HepG2 (cell line): ENCODE measurements at regions not wholly inside any gene's neighbourhood (a gene's known extent, or its start where the extent isn't known, plus 50 kb on each side); places are given as distances from the start of the nearest gene placed in this dataset.

Experiments
- ATAC-seq: fragments of 200-7000 bp; cut with Tn5 transposase; 3 replicates; pipeline ENCODE4 v1.9.1; 2020; ENCODE audit warnings: mild to moderate bottlenecking, moderate library complexity
- BruUV-seq: library from RNA; stranded (reverse); fragments of 400-500 nt; replicated peaks from 2 replicates; lab custom pipeline; 2021; lab: Mats Ljungman, UMichigan
- CTCF ChIA-PET: fragments of 300-600 bp; formaldehyde crosslinking; extraction: SDS; loops from one replicate; lab custom pipeline; 2021; ENCODE audit warnings: low total read pairs, inconsistent platforms, low intra/inter-chr PET ratio; lab: Yijun Ruan, JAX
- POLR2A ChIA-PET: fragments of 350-600 bp; sonication (Branson Sonifier 250); formaldehyde crosslinking; loops from one replicate; lab custom pipeline; 2020; ENCODE audit warnings: antibody characterized with exemption, inconsistent platforms; lab: Yijun Ruan, JAX
- DNase-seq: peaks from one replicate; pipeline ENCODE4 v3.0.0-alpha.2; 2015; ENCODE audit warnings: low spot score
- FAIRE-seq: peaks from 3 replicates; lab custom pipeline; 2011; peaks lifted over from hg19 to GRCh38; lab: Jason Lieb, UNC
- H2AFZ ChIP-seq: one replicate; pipeline ENCODE4 v1.6.1; 2011; ENCODE audit warnings: low read length, inconsistent platforms
- H3K27ac ChIP-seq: fragments of 300-600 bp; 3 replicates; pipeline ENCODE4 v1.8.0; 2011; ENCODE audit warnings: mixed run types, mild to moderate bottlenecking, mixed read lengths, low read length, inconsistent platforms; ENCODE audit not compliant: insufficient read depth; ENCODE audit errors: extremely low read length
- H3K27me3 ChIP-seq, 2 experiments: fragments of 200-600 bp in 1 of 2; 2 replicates in 1 of 2; 3 replicates in 1 of 2; pipeline versions ENCODE4 v1.6.0 to v1.8.0; 2011; ENCODE audit warnings: low read length in 2 of 2, mild to moderate bottlenecking in 2 of 2, moderate library complexity in 2 of 2, inconsistent platforms in 1 of 2; ENCODE audit not compliant: insufficient read depth in 2 of 2, control insufficient read depth in 1 of 2
- H3K36me3 ChIP-seq, 2 experiments: fragments of 200-600 bp in 1 of 2; replicated peaks in 1 of 2; 2 replicates in 1 of 2; 3 replicates in 1 of 2; pipeline versions ENCODE4 v1.5.1 to v1.8.0; 2011; ENCODE audit warnings: low read length in 2 of 2, inconsistent platforms in 1 of 2; ENCODE audit not compliant: insufficient read depth in 2 of 2, control insufficient read depth in 1 of 2
- H3K4me1 ChIP-seq: 2 replicates; pipeline ENCODE4 v1.5.1; 2012; ENCODE audit warnings: low read length, inconsistent platforms; ENCODE audit not compliant: insufficient read depth
- H3K4me2 ChIP-seq: 2 replicates; pipeline ENCODE4 v1.6.0; 2011; ENCODE audit warnings: low read depth, low read length, inconsistent platforms
- H3K4me3 ChIP-seq, 3 experiments: fragments of 200-600 bp in 1 of 3; sonication (generic), shearing (Covaris generic) in 1 of 3; replicated peaks in 1 of 3; 2 replicates each; pipeline ENCODE4 v1.5.1; 2011 to 2016; ENCODE audit warnings: low read length in 3 of 3, inconsistent platforms in 2 of 3, low read depth in 2 of 3, mild to moderate bottlenecking in 2 of 3, control low read depth in 1 of 3, mixed read lengths in 1 of 3; ENCODE audit not compliant: insufficient read depth in 1 of 3
- H3K79me2 ChIP-seq: one replicate; pipeline ENCODE4 v1.6.1; 2011; ENCODE audit warnings: low read length, inconsistent platforms; ENCODE audit not compliant: insufficient read depth
- H3K9ac ChIP-seq: 2 replicates; pipeline ENCODE4 v1.6.0; 2011; ENCODE audit warnings: mild to moderate bottlenecking, low read depth, low read length, inconsistent platforms; ENCODE audit not compliant: insufficient read depth
- H3K9me3 ChIP-seq: 2 replicates; pipeline ENCODE4 v1.5.1; 2012; ENCODE audit warnings: mild to moderate bottlenecking, low read length
- H4K20me1 ChIP-seq: 2 replicates; pipeline ENCODE4 v1.6.0; 2011; ENCODE audit warnings: inconsistent platforms, mild to moderate bottlenecking, low read length, moderate library complexity; ENCODE audit not compliant: insufficient read depth
- BCL6 ChIP-seq: IDR thresholded peaks from 2 replicates; pipeline ENCODE4 v1.6.1; 2016; ENCODE audit warnings: missing genetic modification reagents, missing compliant biosample characterization
- IKZF5 ChIP-seq: IDR thresholded peaks from 2 replicates; pipeline ENCODE4 v1.6.1; 2018; ENCODE audit warnings: missing genetic modification reagents, mild to moderate bottlenecking, missing compliant biosample characterization
- SP4 ChIP-seq: sonication (generic); formaldehyde crosslinking; IDR thresholded peaks from 2 replicates; pipeline ENCODE4 v1.8.1; 2023; ENCODE audit warnings: mild to moderate bottlenecking, missing genetic modification reagents
- THAP7 ChIP-seq: sonication (generic); formaldehyde crosslinking; IDR thresholded peaks from 2 replicates; pipeline ENCODE4 v1.8.1; 2023; ENCODE audit warnings: mild to moderate bottlenecking, missing genetic modification reagents
- USF2 ChIP-seq, 2 experiments: sonication (generic) in 1 of 2; formaldehyde crosslinking in 1 of 2; IDR thresholded peaks; 2 replicates each; pipeline versions ENCODE4 v1.5.1 to v1.6.1; 2011 to 2020; ENCODE audit warnings: borderline replicate concordance in 1 of 2, low read depth in 1 of 2, low read length in 1 of 2, mild to moderate bottlenecking in 1 of 2, missing genetic modification reagents in 1 of 2, moderate library complexity in 1 of 2
- ZNF10 ChIP-seq: sonication (generic); formaldehyde crosslinking; IDR thresholded peaks from 2 replicates; pipeline ENCODE4 v1.4.0; 2020; ENCODE audit warnings: mild to moderate bottlenecking, low read depth, missing genetic modification reagents, borderline replicate concordance
- ZNF230 ChIP-seq: sonication (generic); formaldehyde crosslinking; IDR thresholded peaks from 2 replicates; pipeline ENCODE4 v1.4.0; 2020; ENCODE audit warnings: mild to moderate bottlenecking, missing genetic modification reagents
- WGBS: methylation state at CpG from one replicate; pipeline ENCODE4 v1.1.6; 2017; ENCODE audit warnings: low lambda C conversion rate; 5-methylcytosine and 5-hydroxymethylcytosine counted together
- in situ Hi-C: cut with HindIII; loops from 2 replicates; pipeline ENCODE4 v1.10.0; 2017; ENCODE audit warnings: low pct_unique_long_range_greater_than_20kb; ENCODE audit not compliant: extremely low pct_ligation_motif_present
- intact Hi-C: fragments of 100-400 bp; cut with micrococcal nuclease; formaldehyde crosslinking; loops from one replicate; pipeline ENCODE4 v1.10.0; 2022; ENCODE audit not compliant: unreplicated experiment

DNA sequence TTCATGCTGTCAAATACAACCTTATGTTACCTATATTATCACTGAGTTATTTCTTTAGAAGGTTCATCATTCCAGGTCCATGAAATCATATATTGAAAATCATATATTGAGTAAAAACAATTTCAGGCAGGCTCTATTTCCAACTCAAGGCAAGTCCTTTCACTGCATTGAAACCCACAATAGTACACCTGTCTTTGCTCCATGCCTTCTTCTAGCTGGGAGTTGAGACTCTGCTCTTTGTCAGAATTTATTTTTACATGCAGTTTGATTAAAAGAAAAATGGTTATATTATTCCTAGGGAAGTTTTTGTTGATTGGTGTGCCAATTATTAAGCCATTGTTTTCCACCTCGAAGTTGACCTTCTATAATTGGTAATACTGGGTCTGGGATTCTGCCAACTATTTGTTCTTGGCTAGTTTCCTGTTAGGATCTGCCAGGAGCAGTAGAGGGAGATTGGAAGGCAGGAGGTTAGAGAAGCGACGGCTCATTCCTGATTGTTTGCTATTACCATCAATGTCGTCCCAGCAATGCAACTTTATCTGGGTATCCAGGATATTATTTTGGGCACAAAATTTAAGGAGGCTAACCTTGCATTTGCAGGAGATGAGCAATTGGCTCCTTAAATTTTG is 79.5 kb upstream of the MIS18BP1 start:
- in situ Hi-C loops: no loop called here
- no peaks in the 10 kb centered on the region for H3K36me3 ChIP-seq
- no peaks in the 10 kb centered on the region for H3K27me3 ChIP-seq
- peaks cover 13% of the 10 kb centered on the region; the same call in 1 of the 2 replicates for H3K9me3 ChIP-seq
- H3K27ac ChIP-seq: no peak overlapping the region
- H4K20me1 ChIP-seq: no peaks in the 10 kb centered on the region
- H3K9ac ChIP-seq: no peak overlapping the region
- no peaks in the 10 kb centered on the region for H3K79me2 ChIP-seq
- no peak for DNase-seq
- H3K4me1 ChIP-seq: no peaks in the 10 kb centered on the region
- FAIRE-seq: no peak
- BruUV-seq: no TSS peak
- 10% methylated on average over 4 of the region's 4 CpGs for WGBS
- intact Hi-C loops: no loop called here
- ATAC-seq: no peak
- no peak overlapping the region for H3K4me3 ChIP-seq
- no peak overlapping the region for H3K4me2 ChIP-seq
- no peak overlapping the region for H2AFZ ChIP-seq
- TF ChIP-seq SP4 (CRISPR knock-in tag) (no peak), USF2 (IDR thresholded peaks at IDR 0.05; ENCODE audit: low read depth, low read length) (no peak), USF2 (CRISPR knock-in tag; IDR thresholded peaks at IDR 0.05; ENCODE audit: borderline replicate concordance) (no peak), THAP7 (CRISPR knock-in tag) (no peak), ZNF10 (CRISPR knock-in tag) (no peak), BCL6 (CRISPR knock-in tag) (no peak), IKZF5 (no peak), ZNF230 (CRISPR knock-in tag) (no peak)
- CTCF ChIA-PET: no interaction called here
- POLR2A ChIA-PET: no interaction called here
